ENCODE measurements at regions not wholly inside any gene's neighbourhood (a gene's known extent, or its start where the extent isn't known, plus 50 kb on each side); places are given as distances from the start of the nearest gene placed in this dataset.
"Not testable (repeated sequence)": the region's sequence is repeated elsewhere in the genome, so short reads cannot be mapped to it uniquely, and the experiment has no call there.

DNA sequence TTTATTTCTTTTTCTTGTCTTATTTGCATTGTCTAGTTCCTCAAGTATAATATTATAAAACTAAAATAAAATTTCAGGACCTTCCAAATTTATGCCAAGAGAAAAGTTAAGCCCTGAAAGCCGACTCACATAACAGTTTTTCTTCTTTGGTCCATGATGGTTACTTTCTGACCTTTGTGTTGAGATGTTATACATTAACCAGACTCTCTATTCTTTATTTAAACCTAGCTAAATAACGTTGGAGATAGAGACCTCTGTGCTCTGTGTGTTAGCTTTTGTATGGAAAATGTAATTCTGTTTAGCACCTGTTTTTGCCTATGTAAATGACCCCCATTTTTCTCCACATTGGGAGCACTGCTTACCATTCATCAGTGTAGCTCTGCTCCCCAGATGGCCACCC, 352.4 kb downstream of the CD109 start:
- Mint-ChIP-seq H3K27ac (no peak overlapping the region), H3K36me3 (ENCODE audit: insufficient read depth in 2 of 2) (no peaks in the 10 kb centered on the region), H3K4me1 (ENCODE audit: low read depth) (no peaks in the 10 kb centered on the region), H3K4me3 (no peak overlapping the region), H3K27me3 (ENCODE audit: low read depth) (no peaks in the 10 kb centered on the region), H3K9me3 (no peaks in the 10 kb centered on the region)
- no peak for DNase-seq
- ATAC-seq (replicated peaks in 1 of 2), result no peak

DNA sequence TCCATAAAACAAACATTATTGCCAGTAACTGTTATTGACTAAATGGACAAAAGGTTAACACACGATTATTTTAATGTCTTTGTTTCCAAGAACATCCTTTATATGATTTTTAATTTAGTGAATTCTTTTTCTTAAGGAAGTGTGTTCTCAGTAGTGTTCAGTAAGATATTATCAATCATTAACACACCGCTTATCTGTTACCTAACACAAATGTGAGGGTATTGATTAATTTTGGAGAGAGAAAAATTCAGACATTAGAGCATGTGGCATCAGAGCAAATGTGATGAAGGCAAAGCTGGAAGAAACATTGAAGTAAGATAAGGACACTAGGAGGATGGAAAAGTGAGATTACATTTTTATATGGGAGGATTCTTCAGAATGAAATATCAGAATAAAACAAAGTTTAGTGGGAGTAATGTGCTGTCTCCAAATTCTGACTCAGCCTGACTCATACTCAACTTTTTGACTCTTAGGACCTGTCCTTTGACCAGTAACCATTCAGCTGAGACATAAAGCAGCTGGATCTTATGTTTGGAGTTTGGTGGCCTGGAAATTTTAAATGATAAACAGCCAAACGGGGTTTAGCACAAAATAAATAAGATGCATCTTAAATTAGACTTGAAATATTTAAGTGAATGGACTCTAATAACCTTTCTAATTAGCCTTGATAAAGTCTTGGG, 348.6 kb downstream of the CD109 start:
- ATAC-seq (replicated peaks in 1 of 2) (no peak), DNase-seq (no peak)
- Mint-ChIP-seq H3K27ac (no peak overlapping the region), H3K36me3 (ENCODE audit: insufficient read depth in 2 of 2) (no peaks in the 10 kb centered on the region), H3K4me3 (no peak overlapping the region), H3K9me3 (no peaks in the 10 kb centered on the region), H3K4me1 (ENCODE audit: low read depth) (no peaks in the 10 kb centered on the region), H3K27me3 (ENCODE audit: low read depth) (no peaks in the 10 kb centered on the region)

DNA sequence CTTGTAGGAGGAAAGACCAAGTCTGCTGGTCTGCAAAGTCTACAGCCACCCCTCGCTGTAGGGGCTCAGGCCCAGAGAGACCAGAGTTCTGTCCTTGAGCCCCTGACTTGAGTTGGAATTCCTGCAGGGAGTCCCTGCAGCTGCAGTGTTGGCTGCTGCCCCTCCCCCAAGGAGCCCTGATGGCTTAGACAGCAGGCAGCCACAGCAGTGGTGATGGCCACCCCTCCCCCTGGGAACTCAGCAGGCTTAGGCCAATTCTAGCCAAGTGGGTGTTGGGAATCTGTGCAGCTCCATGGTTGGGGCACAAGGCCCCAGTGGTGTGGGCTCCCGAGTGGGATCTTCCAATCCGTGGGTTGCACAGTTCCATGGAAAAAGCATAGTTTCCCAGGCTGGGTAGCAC, 345.4 kb downstream of the CD109 start:
- H3K4me3 Mint-ChIP-seq, result no peak overlapping the region
- ATAC-seq (replicated peaks in 1 of 2), result no peak
- H3K9me3 Mint-ChIP-seq, result peaks cover 6 to 8% of the 10 kb centered on the region in 2 donors
- H3K27ac Mint-ChIP-seq, result no peak overlapping the region
- H3K27me3 Mint-ChIP-seq (ENCODE audit: low read depth), result no peaks in the 10 kb centered on the region
- no peaks in the 10 kb centered on the region for H3K36me3 Mint-ChIP-seq (ENCODE audit: insufficient read depth in 2 of 2)
- no peak for DNase-seq
- H3K4me1 Mint-ChIP-seq (ENCODE audit: low read depth), result no peaks in the 10 kb centered on the region

DNA sequence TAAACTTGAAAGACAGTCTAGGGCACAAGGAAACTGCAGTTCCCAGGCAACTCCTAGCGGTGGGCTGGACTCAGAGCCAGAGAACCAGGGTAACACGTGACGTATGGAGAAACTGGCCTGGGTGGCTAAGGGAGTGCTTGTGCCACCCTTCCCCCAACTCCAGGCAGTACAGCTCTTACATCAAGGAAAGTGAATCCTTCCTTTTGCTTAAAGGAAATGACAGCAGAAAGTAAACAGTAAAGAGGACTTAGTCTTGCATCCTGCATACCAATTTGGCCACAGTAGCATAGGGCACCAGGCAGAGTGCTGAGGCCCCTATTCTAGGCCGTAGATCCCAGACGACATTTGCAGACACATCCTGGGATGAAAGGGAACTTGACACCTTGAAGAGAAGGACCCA, 322.8 kb downstream of the CD109 start:
- Mint-ChIP-seq H3K4me1 (ENCODE audit: low read depth) (no peaks in the 10 kb centered on the region), H3K9me3 (peaks cover 0 to 5% of the 10 kb centered on the region in 2 donors), H3K27ac (no peak overlapping the region), H3K36me3 (ENCODE audit: insufficient read depth in 2 of 2) (no peaks in the 10 kb centered on the region), H3K4me3 (no peak overlapping the region), H3K27me3 (ENCODE audit: low read depth) (no peaks in the 10 kb centered on the region)
- DNase-seq (no peak), ATAC-seq (replicated peaks in 1 of 2) (no peak)

DNA sequence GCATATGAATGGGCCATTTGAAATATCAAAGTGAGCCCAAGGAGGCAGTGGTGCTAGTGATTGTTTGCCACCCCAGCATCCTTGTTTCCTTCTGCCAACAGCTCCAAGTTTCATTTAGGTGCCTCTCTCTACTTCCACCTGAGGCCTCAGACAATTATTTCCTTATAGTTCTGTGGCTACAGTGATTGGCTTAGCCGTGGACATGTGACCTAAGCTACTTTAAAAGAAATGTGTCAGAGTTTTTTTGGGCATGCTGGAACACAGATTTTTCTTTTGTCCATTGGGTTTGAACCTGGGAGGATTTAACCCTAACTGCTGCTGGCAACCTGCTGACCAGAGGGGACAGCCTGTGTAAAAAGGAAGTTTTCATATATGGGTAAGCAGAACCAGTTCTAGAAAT, 319.4 kb downstream of the CD109 start:
- Mint-ChIP-seq H3K27me3 (ENCODE audit: low read depth) (no peaks in the 10 kb centered on the region), H3K27ac (no peak overlapping the region), H3K9me3 (peaks cover 2 to 5% of the 10 kb centered on the region in 2 donors), H3K4me1 (ENCODE audit: low read depth) (no peaks in the 10 kb centered on the region), H3K36me3 (ENCODE audit: insufficient read depth in 2 of 2) (no peaks in the 10 kb centered on the region), H3K4me3 (no peak overlapping the region)
- DNase-seq, result no peak
- ATAC-seq (replicated peaks in 1 of 2), result no peak

DNA sequence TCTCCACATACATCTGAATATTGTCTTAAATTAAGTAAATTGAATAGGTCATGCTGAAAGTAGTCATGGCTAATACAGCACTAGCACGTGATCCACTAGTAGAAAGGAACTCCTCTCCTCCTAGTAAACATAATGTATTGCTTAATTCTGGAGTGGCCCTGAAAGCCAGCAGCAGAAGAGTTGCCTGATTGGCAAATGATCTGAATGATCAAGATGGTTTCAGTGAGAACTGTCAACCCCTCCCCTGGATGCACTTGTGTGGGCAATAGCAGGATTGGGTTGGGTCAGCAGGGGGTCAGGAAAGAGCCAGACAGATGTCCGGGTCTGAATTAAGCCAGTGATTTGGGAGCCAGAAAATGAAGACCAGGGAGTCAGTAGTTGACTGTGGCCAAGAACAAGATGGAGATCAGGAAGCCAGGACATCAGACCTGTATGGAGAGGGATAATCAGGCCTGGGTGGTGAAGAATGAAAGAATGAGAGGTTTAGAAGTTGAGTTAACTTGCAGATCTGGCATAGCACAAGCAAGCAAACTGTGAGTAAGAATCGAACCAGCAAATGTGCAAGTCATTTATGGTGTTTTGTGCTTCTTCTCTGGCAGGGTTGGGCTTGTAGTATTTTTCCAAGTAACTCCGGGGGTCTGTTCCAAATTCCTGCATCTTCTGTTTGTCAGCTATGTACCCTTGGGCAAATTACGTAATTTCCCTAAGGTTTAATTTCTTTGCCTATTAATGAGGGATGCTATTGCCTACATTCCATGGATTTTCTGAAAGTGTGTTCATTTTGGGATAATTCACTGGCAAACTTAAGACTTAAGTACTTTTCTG, 304.9 kb downstream of the CD109 start:
- Mint-ChIP-seq H3K27me3 (ENCODE audit: low read depth) (no peaks in the 10 kb centered on the region), H3K36me3 (ENCODE audit: insufficient read depth in 2 of 2) (no peaks in the 10 kb centered on the region), H3K9me3 (peaks cover 2 to 6% of the 10 kb centered on the region in 2 donors), H3K27ac (no peak overlapping the region), H3K4me3 (no peak overlapping the region), H3K4me1 (ENCODE audit: low read depth) (no peaks in the 10 kb centered on the region)
- ATAC-seq (replicated peaks in 1 of 2) (no peak), DNase-seq (no peak)

DNA sequence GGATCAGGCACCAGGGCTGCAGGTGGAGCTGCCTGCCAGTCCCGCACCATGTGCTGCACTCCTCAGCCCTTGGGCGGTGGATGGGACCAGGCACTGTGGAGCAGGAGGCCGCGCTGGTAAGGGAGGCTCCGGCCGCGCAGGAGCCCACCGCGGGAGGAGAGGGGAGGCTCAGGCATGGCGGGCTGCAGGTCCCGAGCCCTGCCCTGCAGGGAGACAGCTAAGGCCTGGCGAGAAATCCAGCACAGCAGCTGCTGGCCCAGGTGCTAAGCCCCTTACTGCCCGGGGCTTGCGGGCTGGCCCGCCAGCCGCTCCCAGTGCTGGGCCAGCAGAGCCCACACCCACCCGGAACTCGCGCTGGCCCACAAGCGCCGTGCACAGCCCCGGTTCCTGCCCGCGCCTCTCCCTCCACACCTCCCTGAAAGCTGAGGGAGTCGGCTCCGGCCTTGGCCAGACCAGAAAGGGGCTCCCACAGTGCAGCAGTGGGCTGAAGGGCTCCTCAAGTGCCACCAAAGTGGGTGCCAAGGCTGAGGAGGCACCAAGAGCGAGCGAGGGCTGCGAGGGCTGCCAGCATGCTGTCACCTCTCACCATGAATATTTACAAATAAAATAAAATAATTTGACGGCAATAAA, 294.7 kb downstream of the CD109 start:
- H3K27me3 Mint-ChIP-seq (ENCODE audit: low read depth); H3K4me3 Mint-ChIP-seq; H3K4me1 Mint-ChIP-seq (ENCODE audit: low read depth); DNase-seq; H3K9me3 Mint-ChIP-seq; H3K36me3 Mint-ChIP-seq (ENCODE audit: insufficient read depth in 2 of 2); H3K27ac Mint-ChIP-seq; ATAC-seq (replicated peaks in 1 of 2): not testable (repeated sequence)

DNA sequence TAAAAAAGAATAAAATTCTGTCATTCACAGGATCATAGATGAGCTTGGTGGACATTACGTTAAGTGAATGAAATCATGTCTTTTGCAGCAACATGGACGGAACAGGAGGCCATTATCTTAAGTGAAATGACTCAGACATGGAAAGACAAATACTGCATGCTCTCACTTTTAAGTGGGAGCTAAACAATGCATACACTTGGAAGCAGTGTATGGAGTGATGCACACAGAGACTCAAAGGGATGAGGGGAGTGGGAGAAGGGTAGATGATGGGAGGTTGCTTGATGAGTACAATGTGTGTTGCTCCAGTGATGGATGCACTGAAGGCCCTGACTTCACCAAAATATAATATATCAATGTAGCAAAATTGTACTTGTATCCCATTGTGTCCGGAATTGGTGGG, 293.4 kb downstream of the CD109 start:
- Mint-ChIP-seq H3K36me3 (ENCODE audit: insufficient read depth in 2 of 2) (no peaks in the 10 kb centered on the region), H3K27ac (no peak overlapping the region), H3K4me1 (ENCODE audit: low read depth) (no peaks in the 10 kb centered on the region), H3K27me3 (ENCODE audit: low read depth) (no peaks in the 10 kb centered on the region), H3K4me3 (no peak overlapping the region), H3K9me3 (no peaks in the 10 kb centered on the region)
- DNase-seq (no peak), ATAC-seq (replicated peaks in 1 of 2) (no peak)

DNA sequence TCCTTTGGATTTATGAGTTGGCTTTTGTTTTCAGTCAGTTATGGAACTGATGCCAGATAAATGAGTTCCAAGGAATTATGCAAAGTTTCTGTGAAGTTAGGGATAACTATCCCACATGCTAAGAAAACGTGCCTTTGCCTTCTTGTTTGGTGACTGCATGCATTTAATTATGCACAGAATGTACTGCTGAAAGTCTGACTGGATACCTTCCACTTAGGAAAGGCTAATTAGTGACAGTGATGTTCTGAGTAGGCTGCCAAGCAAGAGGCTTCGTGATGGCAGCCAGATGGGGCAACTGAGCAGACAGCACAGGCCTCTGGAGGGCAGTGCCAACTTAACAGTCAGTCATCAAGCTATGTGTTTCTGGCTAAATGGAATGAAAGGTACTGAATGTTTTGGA, 289.9 kb downstream of the CD109 start:
- H3K27ac Mint-ChIP-seq, result no peak overlapping the region
- H3K4me1 Mint-ChIP-seq (ENCODE audit: low read depth), result no peaks in the 10 kb centered on the region
- H3K9me3 Mint-ChIP-seq, result no peaks in the 10 kb centered on the region
- no peak overlapping the region for H3K4me3 Mint-ChIP-seq
- H3K36me3 Mint-ChIP-seq (ENCODE audit: insufficient read depth in 2 of 2), result no peaks in the 10 kb centered on the region
- DNase-seq, result no peak
- ATAC-seq (replicated peaks in 1 of 2), result no peak
- no peaks in the 10 kb centered on the region for H3K27me3 Mint-ChIP-seq (ENCODE audit: low read depth)

DNA sequence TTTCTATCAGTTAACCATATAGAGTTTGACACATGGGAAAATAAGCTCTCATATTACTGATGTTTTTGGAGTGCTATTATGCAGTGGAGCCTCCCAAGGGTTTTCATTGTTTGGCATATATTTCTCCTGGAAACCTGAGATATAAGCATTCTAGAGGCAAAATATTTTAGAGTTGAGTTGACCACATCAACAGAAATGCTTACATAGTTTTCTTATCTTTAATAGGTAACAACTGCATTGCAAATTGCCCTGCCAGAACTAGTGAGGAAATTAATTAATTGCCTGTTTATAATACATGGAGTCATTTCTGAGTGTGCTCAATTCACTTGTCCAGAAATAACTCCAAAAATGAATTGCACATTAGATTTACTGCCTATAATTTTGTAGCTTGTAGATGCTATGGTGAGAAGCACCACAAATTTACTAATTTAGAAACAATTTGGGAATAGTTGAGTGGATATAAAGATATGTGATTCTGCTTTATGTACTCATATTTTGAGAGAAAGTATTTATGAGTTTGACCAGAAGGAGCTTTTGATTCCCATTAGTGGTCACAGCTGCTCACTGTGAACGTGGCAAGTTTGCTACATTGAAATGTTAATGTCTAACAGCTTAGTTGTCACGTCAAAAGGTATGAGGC, 288.7 kb downstream of the CD109 start:
- no peaks in the 10 kb centered on the region for H3K4me1 Mint-ChIP-seq (ENCODE audit: low read depth)
- ATAC-seq (replicated peaks in 1 of 2), result no peak
- no peaks in the 10 kb centered on the region for H3K27me3 Mint-ChIP-seq (ENCODE audit: low read depth)
- H3K4me3 Mint-ChIP-seq, result no peak overlapping the region
- DNase-seq, result no peak
- H3K36me3 Mint-ChIP-seq (ENCODE audit: insufficient read depth in 2 of 2), result no peaks in the 10 kb centered on the region
- H3K27ac Mint-ChIP-seq, result no peak overlapping the region
- no peaks in the 10 kb centered on the region for H3K9me3 Mint-ChIP-seq

DNA sequence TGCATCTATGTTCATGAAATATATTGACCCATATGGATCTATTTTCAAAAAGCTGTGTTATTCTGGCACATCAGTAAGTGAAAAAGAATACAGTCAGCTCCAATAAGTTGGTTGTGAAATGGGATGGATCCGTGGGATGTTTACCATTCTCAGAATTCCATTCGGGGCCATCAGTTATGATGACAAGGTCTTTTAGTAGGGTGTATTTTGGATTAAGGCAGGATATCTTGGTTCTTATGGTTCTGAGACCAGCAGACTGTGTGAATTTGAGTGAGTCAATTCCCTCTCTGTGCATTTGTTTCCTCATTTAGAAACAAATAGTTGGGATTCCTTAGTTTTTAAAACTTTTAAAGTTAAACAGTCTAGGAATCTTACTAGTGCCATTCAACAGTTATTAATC, 287.4 kb downstream of the CD109 start:
- ATAC-seq (replicated peaks in 1 of 2), result no peak
- H3K27me3 Mint-ChIP-seq (ENCODE audit: low read depth), result no peaks in the 10 kb centered on the region
- no peaks in the 10 kb centered on the region for H3K4me1 Mint-ChIP-seq (ENCODE audit: low read depth)
- H3K4me3 Mint-ChIP-seq, result no peak overlapping the region
- H3K27ac Mint-ChIP-seq, result no peak overlapping the region
- no peak for DNase-seq
- H3K9me3 Mint-ChIP-seq, result no peaks in the 10 kb centered on the region
- no peaks in the 10 kb centered on the region for H3K36me3 Mint-ChIP-seq (ENCODE audit: insufficient read depth in 2 of 2)

DNA sequence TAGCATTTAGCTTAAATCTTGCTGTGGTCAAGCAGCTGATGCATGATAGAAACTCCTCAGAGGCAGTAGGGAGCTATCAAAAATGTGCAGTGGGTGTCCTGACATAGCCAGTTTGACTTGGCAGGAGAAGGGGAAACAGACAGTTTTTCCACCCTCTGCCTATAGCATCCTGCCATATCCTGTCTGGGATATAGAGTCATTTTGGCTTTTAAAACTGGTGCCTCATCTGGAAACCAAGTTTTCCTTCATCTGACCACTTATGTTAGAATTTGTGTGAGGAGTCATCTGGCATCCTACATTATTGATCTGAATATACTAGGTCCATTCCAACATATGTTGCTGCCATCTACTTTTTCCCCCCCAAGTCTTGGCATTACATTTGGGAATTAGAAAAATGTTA, 284.1 kb downstream of the CD109 start:
- no peak for DNase-seq
- Mint-ChIP-seq H3K9me3 (no peaks in the 10 kb centered on the region), H3K4me3 (no peak overlapping the region), H3K27me3 (ENCODE audit: low read depth) (no peaks in the 10 kb centered on the region), H3K27ac (no peak overlapping the region), H3K4me1 (ENCODE audit: low read depth) (no peaks in the 10 kb centered on the region), H3K36me3 (ENCODE audit: insufficient read depth in 2 of 2) (no peaks in the 10 kb centered on the region)
- ATAC-seq (replicated peaks in 1 of 2), result no peak

DNA sequence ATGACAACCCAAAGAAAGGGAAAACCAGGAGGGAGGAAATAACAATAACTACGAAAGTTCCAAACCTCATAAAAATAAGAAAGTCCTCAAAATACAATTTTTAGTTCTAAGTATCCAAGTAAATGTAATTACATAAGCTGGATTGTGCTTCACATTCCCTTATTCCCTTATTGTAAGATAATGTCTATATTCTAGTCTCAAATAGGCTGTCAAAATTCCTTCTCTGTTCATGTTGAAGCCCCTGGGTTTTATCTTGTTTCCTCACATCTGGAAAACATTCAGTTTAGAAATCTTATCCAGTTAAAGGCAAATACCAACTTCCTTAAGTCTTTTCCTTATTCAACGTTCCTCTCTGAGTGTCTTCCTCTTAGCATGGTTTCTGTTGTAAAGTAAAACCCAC, 282.3 kb downstream of the CD109 start:
- no peaks in the 10 kb centered on the region for H3K36me3 Mint-ChIP-seq (ENCODE audit: insufficient read depth in 2 of 2)
- H3K27me3 Mint-ChIP-seq (ENCODE audit: low read depth), result no peaks in the 10 kb centered on the region
- H3K9me3 Mint-ChIP-seq, result no peaks in the 10 kb centered on the region
- H3K4me1 Mint-ChIP-seq (ENCODE audit: low read depth), result no peaks in the 10 kb centered on the region
- no peak overlapping the region for H3K27ac Mint-ChIP-seq
- no peak overlapping the region for H3K4me3 Mint-ChIP-seq
- ATAC-seq (replicated peaks in 1 of 2), result no peak
- no peak for DNase-seq
